Astrocyte (in vitro differentiated cells and primary cell): ENCODE measurements at regions not wholly inside any gene's neighbourhood (a gene's known extent, or its start where the extent isn't known, plus 50 kb on each side); places are given as distances from the start of the nearest gene placed in this dataset.

Experiments used
- EZH2 ChIP-seq: IDR thresholded peaks from 2 replicates; pipeline ENCODE4 v1.6.1; 2012; ENCODE audit warnings: mild to moderate bottlenecking, low read length, inconsistent platforms; ENCODE audit not compliant: insufficient read depth
- TF ChIP-seq, protein P1 (sequence below): IDR thresholded peaks from 2 replicates; pipeline ENCODE4 v1.5.1; 2011; ENCODE audit warnings: low read depth, mild to moderate bottlenecking, inconsistent platforms, low read length, moderate library complexity; ENCODE audit not compliant: insufficient read depth

DNA sequence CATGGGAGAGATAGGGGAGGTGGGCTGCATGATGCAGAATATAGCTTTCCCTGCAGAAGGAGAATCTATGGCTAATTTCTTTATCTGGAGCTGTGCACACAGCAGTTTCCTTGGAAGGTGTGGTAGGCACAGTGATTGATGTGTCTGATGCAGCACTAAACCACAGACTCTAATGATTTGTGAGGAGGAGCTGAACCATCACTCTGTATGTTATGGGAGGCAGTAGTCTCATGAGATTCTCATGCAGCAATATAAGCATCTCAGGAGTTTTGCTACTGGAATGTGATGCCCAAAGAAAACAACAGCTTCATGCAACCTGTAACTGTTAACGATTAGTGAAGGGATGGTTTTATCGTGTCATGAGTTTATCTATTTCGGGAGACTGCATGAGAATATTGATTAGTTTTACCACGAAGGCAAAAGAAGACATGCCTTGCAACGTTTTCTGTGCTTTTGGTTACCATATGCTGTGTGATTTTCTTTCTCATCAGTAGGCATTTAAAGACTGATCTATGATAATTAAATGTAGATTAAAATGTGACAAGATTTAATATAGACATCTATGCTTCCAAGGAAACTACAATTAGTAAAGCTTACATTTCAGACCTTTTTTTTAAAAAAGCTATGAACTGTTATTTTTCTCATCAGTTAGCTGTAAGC is 286.8 kb downstream of the ARL6IP6 start:
- TF ChIP-seq, protein P1, sequence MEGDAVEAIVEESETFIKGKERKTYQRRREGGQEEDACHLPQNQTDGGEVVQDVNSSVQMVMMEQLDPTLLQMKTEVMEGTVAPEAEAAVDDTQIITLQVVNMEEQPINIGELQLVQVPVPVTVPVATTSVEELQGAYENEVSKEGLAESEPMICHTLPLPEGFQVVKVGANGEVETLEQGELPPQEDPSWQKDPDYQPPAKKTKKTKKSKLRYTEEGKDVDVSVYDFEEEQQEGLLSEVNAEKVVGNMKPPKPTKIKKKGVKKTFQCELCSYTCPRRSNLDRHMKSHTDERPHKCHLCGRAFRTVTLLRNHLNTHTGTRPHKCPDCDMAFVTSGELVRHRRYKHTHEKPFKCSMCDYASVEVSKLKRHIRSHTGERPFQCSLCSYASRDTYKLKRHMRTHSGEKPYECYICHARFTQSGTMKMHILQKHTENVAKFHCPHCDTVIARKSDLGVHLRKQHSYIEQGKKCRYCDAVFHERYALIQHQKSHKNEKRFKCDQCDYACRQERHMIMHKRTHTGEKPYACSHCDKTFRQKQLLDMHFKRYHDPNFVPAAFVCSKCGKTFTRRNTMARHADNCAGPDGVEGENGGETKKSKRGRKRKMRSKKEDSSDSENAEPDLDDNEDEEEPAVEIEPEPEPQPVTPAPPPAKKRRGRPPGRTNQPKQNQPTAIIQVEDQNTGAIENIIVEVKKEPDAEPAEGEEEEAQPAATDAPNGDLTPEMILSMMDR = no peak
- no peak for TF ChIP-seq EZH2
